GM23338 (cell line): ENCODE measurements at regions not wholly inside any gene's neighbourhood (a gene's known extent, or its start where the extent isn't known, plus 50 kb on each side); places are given as distances from the start of the nearest gene placed in this dataset.

Experiments
- ATAC-seq: fragments of 200-7000 bp; cut with Tn5 transposase; 3 replicates; pipeline ENCODE4 v1.9.1; 2020
- DNase-seq: peaks from one replicate; pipeline ENCODE4 v3.0.0-alpha.2; 2015; ENCODE audit warnings: low spot score
- H2AFZ ChIP-seq: fragments of 200-600 bp; sonication (generic); 2 replicates; pipeline ENCODE4 v1.8.0; 2016; ENCODE audit warnings: antibody characterized with exemption, mild to moderate bottlenecking, moderate library complexity
- H3F3A ChIP-seq: fragments of 200-600 bp; sonication (generic); replicated peaks from 2 replicates; pipeline ENCODE4 v1.8.0; 2017; ENCODE audit warnings: antibody characterized with exemption, mixed run types, low read depth
- H3K27ac ChIP-seq: fragments of 200-600 bp; sonication (generic); 2 replicates; pipeline ENCODE4 v1.6.1; 2016; ENCODE audit warnings: low read depth
- H3K27me3 ChIP-seq: fragments of 200-600 bp; sonication (generic); 2 replicates; pipeline ENCODE4 v1.8.0; 2016; ENCODE audit warnings: mild to moderate bottlenecking, mixed run types, moderate library complexity; ENCODE audit not compliant: insufficient read depth
- H3K36me3 ChIP-seq: fragments of 200-600 bp; sonication (generic); 2 replicates; pipeline ENCODE4 v1.8.0; 2016; ENCODE audit warnings: mild to moderate bottlenecking; ENCODE audit not compliant: insufficient read depth
- H3K4me1 ChIP-seq: fragments of 200-600 bp; sonication (generic); 2 replicates; pipeline ENCODE4 v1.8.0; 2016; ENCODE audit warnings: mild to moderate bottlenecking, moderate library complexity; ENCODE audit not compliant: insufficient read depth
- H3K4me2 ChIP-seq: fragments of 200-600 bp; sonication (generic); 2 replicates; pipeline ENCODE4 v1.7.1; 2017; ENCODE audit warnings: mixed run types
- H3K4me3 ChIP-seq: fragments of 200-600 bp; sonication (generic); 2 replicates; pipeline ENCODE4 v1.6.1; 2016; ENCODE audit warnings: mixed run types
- H3K79me2 ChIP-seq: fragments of 200-600 bp; sonication (generic); replicated peaks from 2 replicates; pipeline ENCODE4 v1.8.0; 2017; ENCODE audit warnings: mild to moderate bottlenecking; ENCODE audit not compliant: insufficient read depth
- H3K9me2 ChIP-seq: fragments of 200-600 bp; sonication (generic); 2 replicates; pipeline ENCODE4 v1.8.0; 2017; ENCODE audit not compliant: insufficient read depth
- H4K20me1 ChIP-seq: fragments of 200-600 bp; sonication (generic); replicated peaks from 2 replicates; pipeline ENCODE4 v1.8.0; 2017; ENCODE audit warnings: mild to moderate bottlenecking; ENCODE audit not compliant: insufficient read depth
- H3K27ac Mint-ChIP-seq: 2 replicates; pipeline ENCODE4 v1.8.0; 2020; ENCODE audit warnings: inconsistent platforms, mild to moderate bottlenecking, moderate library complexity, mixed read lengths
- H3K27me3 Mint-ChIP-seq: 3 replicates; pipeline ENCODE4 v1.8.0; 2022; ENCODE audit warnings: low read depth, mild to moderate bottlenecking, moderate library complexity, mixed read lengths, inconsistent platforms; ENCODE audit not compliant: insufficient read depth, poor library complexity
- H3K36me3 Mint-ChIP-seq: 3 replicates; pipeline ENCODE4 v1.8.0; 2021; ENCODE audit warnings: low read depth, mild to moderate bottlenecking, inconsistent platforms, moderate library complexity, mixed read lengths
- H3K4me1 Mint-ChIP-seq: 3 replicates; pipeline ENCODE4 v1.8.0; 2020; ENCODE audit warnings: mild to moderate bottlenecking, inconsistent platforms, mixed read lengths
- H3K4me3 Mint-ChIP-seq: 3 replicates; pipeline ENCODE4 v1.8.0; 2021; ENCODE audit warnings: moderate library complexity, mild to moderate bottlenecking, inconsistent platforms, mixed read lengths
- H3K9me3 Mint-ChIP-seq: 3 replicates; pipeline ENCODE4 v1.8.0; 2020; ENCODE audit warnings: moderate library complexity, mild to moderate bottlenecking, inconsistent platforms, mixed read lengths
- CREB1 ChIP-seq: fragments of 250-450 bp; sonication (Bioruptor Pico); IDR thresholded peaks from 2 replicates; pipeline ENCODE4 v1.5.0; 2020; ENCODE audit warnings: low read depth, mild to moderate bottlenecking, moderate library complexity
- CTCF ChIP-seq, 2 experiments: fragments of 200-600 bp in 1 of 2; sonication (generic) in 1 of 2; conservative IDR thresholded peaks; 2 replicates each; pipeline versions ENCODE4 v1.5.1 to v1.6.1; 2016 to 2017; ENCODE audit warnings: antibody characterized with exemption in 2 of 2, low read depth in 2 of 2, mild to moderate bottlenecking in 2 of 2, moderate library complexity in 1 of 2
- EZH2 ChIP-seq: fragments of 200-600 bp; sonication (generic); IDR thresholded peaks from one replicate; pipeline ENCODE4 v1.8.0; 2017; ENCODE audit warnings: antibody characterized with exemption, mild to moderate bottlenecking, low read depth; ENCODE audit not compliant: unreplicated experiment
- EZH2phosphoT487 ChIP-seq: fragments of 200-600 bp; sonication (generic); IDR thresholded peaks from one replicate; pipeline ENCODE4 v1.8.1; 2018; ENCODE audit warnings: antibody characterized with exemption; ENCODE audit not compliant: unreplicated experiment
- JUNB ChIP-seq: IDR thresholded peaks from one replicate; pipeline ENCODE4 v1.6.1; 2016; ENCODE audit warnings: antibody characterized with exemption; ENCODE audit not compliant: unreplicated experiment
- NANOG ChIP-seq: IDR thresholded peaks from 2 replicates; pipeline ENCODE4 v1.6.1; 2016; ENCODE audit warnings: antibody characterized with exemption, borderline replicate concordance
- POLR2AphosphoS5 ChIP-seq: IDR thresholded peaks from 2 replicates; pipeline ENCODE4 v1.6.1; 2016; ENCODE audit warnings: antibody characterized with exemption, low read depth
- REST ChIP-seq: IDR thresholded peaks from one replicate; pipeline ENCODE4 v1.6.1; 2018; ENCODE audit warnings: antibody characterized with exemption; ENCODE audit not compliant: unreplicated experiment
- ZNF114 ChIP-seq: fragments of 250-450 bp; sonication (Bioruptor Pico); IDR thresholded peaks from 2 replicates; pipeline ENCODE4 v1.5.0; 2020; ENCODE audit warnings: mild to moderate bottlenecking, moderate library complexity
- ZNF331 ChIP-seq: fragments of 250-450 bp; sonication (Bioruptor Pico); IDR thresholded peaks from 2 replicates; pipeline ENCODE4 v1.5.0; 2020; ENCODE audit warnings: low read depth, mild to moderate bottlenecking, moderate library complexity
- TF ChIP-seq, protein P1 (sequence below): fragments of 250-450 bp; sonication (Bioruptor Pico); IDR thresholded peaks from 2 replicates; pipeline ENCODE4 v1.5.0; 2020; ENCODE audit warnings: mild to moderate bottlenecking, moderate library complexity

DNA sequence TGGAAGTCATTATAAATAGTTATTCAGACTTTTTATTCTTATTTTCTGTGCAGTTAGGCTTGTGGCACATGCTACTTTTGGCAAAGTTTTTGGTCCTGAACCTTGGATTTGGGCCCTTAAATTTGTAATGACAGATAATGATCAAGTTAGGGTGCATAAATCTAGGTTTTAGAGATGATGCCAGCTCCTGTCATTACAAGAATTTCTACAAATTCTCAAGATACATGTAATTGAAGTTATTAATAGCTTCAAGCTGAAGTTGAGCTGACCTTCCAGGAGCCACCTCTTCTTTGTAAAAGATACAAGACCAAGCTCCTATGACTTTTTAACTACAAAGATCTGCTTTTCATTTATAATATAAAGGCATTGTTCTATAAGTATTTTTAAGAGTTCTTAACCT, 255.6 kb upstream of the UGT8 start:
- Histone ChIP-seq H3K9me2 (no peaks in the 10 kb centered on the region), H3K27me3 (no peaks in the 10 kb centered on the region), H3K36me3 (no peaks in the 10 kb centered on the region), H2AFZ (no peak overlapping the region), H3K27ac (no peak overlapping the region), H3F3A (no peaks in the 10 kb centered on the region), H3K4me3 (no peak overlapping the region), H3K4me2 (no peak overlapping the region), H4K20me1 (no peaks in the 10 kb centered on the region), H3K79me2 (no peaks in the 10 kb centered on the region), H3K4me1 (no peaks in the 10 kb centered on the region)
- no peaks in the 10 kb centered on the region for H3K27me3 Mint-ChIP-seq
- no peaks in the 10 kb centered on the region for H3K9me3 Mint-ChIP-seq
- DNase-seq, result no peak
- H3K4me1 Mint-ChIP-seq, result peaks cover 3% of the 10 kb centered on the region; the same call in 2 of the 3 replicates
- TF ChIP-seq EZH2 (no peak), JUNB (no peak), EZH2phosphoT487 (no peak), ZNF331 (CRISPR knock-in tag) (no peak), NANOG (no peak), CREB1 (no peak), REST (no peak), ZNF114 (no peak), CTCF (conservative IDR thresholded peaks at IDR 0.05; ENCODE audit: low read depth in 2 of 2) (no peak), POLR2AphosphoS5 (no peak)
- TF ChIP-seq, protein P1, sequence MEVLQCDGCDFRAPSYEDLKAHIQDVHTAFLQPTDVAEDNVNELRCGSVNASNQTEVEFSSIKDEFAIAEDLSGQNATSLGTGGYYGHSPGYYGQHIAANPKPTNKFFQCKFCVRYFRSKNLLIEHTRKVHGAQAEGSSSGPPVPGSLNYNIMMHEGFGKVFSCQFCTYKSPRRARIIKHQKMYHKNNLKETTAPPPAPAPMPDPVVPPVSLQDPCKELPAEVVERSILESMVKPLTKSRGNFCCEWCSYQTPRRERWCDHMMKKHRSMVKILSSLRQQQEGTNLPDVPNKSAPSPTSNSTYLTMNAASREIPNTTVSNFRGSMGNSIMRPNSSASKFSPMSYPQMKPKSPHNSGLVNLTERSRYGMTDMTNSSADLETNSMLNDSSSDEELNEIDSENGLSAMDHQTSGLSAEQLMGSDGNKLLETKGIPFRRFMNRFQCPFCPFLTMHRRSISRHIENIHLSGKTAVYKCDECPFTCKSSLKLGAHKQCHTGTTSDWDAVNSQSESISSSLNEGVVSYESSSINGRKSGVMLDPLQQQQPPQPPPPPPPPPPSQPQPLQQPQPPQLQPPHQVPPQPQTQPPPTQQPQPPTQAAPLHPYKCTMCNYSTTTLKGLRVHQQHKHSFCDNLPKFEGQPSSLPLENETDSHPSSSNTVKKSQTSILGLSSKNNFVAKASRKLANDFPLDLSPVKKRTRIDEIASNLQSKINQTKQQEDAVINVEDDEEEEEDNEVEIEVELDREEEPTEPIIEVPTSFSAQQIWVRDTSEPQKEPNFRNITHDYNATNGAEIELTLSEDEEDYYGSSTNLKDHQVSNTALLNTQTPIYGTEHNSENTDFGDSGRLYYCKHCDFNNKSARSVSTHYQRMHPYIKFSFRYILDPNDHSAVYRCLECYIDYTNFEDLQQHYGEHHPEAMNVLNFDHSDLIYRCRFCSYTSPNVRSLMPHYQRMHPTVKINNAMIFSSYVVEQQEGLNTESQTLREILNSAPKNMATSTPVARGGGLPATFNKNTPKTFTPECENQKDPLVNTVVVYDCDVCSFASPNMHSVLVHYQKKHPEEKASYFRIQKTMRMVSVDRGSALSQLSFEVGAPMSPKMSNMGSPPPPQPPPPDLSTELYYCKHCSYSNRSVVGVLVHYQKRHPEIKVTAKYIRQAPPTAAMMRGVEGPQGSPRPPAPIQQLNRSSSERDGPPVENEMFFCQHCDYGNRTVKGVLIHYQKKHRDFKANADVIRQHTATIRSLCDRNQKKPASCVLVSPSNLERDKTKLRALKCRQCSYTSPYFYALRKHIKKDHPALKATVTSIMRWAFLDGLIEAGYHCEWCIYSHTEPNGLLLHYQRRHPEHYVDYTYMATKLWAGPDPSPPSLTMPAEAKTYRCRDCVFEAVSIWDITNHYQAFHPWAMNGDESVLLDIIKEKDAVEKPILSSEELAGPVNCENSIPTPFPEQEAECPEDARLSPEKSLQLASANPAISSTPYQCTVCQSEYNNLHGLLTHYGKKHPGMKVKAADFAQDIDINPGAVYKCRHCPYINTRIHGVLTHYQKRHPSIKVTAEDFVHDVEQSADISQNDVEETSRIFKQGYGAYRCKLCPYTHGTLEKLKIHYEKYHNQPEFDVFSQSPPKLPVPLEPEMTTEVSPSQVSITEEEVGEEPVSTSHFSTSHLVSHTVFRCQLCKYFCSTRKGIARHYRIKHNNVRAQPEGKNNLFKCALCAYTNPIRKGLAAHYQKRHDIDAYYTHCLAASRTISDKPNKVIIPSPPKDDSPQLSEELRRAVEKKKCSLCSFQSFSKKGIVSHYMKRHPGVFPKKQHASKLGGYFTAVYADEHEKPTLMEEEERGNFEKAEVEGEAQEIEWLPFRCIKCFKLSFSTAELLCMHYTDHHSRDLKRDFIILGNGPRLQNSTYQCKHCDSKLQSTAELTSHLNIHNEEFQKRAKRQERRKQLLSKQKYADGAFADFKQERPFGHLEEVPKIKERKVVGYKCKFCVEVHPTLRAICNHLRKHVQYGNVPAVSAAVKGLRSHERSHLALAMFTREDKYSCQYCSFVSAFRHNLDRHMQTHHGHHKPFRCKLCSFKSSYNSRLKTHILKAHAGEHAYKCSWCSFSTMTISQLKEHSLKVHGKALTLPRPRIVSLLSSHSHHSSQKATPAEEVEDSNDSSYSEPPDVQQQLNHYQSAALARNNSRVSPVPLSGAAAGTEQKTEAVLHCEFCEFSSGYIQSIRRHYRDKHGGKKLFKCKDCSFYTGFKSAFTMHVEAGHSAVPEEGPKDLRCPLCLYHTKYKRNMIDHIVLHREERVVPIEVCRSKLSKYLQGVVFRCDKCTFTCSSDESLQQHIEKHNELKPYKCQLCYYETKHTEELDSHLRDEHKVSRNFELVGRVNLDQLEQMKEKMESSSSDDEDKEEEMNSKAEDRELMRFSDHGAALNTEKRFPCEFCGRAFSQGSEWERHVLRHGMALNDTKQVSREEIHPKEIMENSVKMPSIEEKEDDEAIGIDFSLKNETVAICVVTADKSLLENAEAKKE (CRISPR knock-in tag), result no peak
- no peak for ATAC-seq
- H3K27ac Mint-ChIP-seq, result no peak overlapping the region
- H3K36me3 Mint-ChIP-seq, result no peaks in the 10 kb centered on the region
- no peak overlapping the region for H3K4me3 Mint-ChIP-seq
